Right ventricle myocardium superior (tissue), 1 donor: ENCODE measurements at regions not wholly inside any gene's neighbourhood (a gene's known extent, or its start where the extent isn't known, plus 50 kb on each side); places are given as distances from the start of the nearest gene placed in this dataset.

Source experiments
- ATAC-seq: fragments of 200-7000 bp; cut with Tn5 transposase; one replicate; pipeline ENCODE4 v1.9.1; 2020; ENCODE audit warnings: mild to moderate bottlenecking; ENCODE audit not compliant: poor library complexity
- DNase-seq: peaks from one replicate; pipeline ENCODE4 v3.0.0-alpha.2; 2020
- intact Hi-C: fragments of 100-400 bp; cut with DNase I; formaldehyde crosslinking; loops from one replicate; pipeline ENCODE4 v1.11.2; 2022
- donor health status: DM: no; HTN: yes; CAD: no; lungs with severe emphysema.

DNA sequence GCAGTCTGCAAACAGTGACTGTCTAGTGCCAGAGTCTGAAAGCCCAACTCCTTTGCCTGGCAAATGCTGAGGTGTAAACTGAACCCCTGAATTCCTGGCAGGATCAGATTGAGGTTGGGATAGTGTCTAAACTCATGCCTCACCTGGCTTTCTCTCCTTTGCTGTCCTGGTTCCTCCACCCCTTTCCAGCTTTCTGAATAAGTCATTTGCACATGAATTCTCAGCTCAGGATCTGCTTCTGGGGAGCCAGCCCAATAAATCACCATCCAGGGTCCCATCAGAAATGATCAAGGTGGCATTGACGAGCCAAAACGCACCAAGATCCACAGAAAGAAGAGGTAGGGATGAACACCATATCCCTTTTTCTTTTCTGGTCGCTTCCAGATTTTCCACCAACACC is 301.6 kb downstream of the LRFN2 start:
- DNase-seq (no peak), ATAC-seq (no peak)
- intact Hi-C loops: no loop called here

DNA sequence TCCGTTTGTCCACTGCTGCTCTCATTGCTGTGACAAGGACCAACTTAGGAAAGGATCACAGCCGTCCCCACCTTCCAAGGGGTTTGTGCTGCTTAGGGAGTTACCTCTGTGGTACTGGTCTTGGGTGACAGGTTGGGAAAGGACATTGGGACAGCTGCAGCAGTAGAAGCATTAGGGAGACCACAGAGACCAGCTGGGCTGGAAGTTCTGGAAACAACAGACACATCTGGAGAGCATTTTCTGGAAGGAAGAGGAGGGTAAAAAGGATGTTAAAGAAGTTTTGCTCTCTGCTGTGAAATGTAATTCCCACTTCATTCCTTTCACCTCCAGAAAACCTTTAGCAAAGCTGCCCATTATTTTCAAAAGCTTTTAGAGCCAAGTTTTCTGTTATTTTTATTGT is 304.2 kb downstream of the LRFN2 start:
- DNase-seq: no peak
- no peak for ATAC-seq
- intact Hi-C loops: no loop called here

DNA sequence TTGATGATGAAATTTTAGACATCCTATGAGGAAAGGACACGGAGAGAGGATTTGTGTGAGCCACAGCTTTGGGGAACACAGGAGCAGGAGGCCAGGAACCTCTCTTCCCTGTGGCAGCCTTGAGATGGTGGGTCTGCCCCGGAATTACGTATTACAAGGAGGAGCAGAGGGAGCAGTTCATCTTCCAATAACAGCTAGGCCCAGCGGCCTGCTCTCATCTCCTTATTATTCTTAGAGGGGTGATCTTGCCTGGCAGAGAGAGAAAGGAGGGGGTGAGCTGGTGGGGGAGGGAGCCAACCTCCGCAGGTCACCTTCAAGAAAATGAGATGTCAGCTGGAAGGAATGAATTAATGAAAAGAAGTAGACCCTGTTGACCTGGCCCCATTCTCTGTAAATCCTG is 305.8 kb downstream of the LRFN2 start:
- ATAC-seq (no peak), DNase-seq (no peak)
- intact Hi-C loops: no loop called here

DNA sequence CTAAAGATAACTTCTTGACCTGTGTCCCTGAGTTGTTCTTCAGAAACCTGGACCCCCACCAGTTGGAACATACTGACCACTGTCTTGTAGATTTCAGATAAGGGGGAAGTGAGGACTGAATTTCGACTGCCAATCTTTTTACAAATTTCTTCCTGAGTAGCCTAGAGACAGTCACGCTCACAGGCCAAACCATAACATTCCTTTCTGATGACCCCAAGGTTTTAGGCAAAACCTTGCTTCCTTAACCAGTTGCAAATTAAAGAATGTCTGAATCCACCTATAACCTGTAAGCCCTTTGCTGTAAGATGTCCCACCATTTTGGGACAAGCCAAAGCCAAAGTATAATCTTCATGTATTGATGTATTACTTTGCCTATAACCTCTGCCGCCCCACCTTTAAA is 306.9 kb downstream of the LRFN2 start:
- no peak for DNase-seq

DNA sequence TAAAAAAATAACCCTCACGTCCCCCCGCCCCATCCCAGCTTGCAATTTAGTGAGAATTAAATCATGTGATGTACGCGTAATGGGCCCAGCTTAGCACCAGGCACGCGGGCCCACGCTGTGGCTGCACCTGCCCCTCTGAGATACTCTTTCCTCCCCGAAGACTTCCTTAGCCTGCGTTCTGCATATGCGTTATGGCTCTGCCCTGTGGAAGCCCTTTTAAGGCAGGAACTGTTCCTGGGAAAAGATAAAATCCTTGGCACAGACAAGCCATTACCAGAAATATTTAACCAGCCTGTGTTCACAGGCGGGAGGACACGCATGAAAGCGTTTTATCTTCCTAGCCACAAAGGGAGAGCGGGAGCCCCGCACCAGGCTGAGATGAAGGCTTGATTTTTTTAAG is 311.0 kb downstream of the LRFN2 start:
- ATAC-seq (no peak), DNase-seq (no peak)
- intact Hi-C loops: no loop called here

More for the DNA sequence above, 306.9 kb downstream of the LRFN2 start:
- intact Hi-C loops: no loop called here
- ATAC-seq: no peak

DNA sequence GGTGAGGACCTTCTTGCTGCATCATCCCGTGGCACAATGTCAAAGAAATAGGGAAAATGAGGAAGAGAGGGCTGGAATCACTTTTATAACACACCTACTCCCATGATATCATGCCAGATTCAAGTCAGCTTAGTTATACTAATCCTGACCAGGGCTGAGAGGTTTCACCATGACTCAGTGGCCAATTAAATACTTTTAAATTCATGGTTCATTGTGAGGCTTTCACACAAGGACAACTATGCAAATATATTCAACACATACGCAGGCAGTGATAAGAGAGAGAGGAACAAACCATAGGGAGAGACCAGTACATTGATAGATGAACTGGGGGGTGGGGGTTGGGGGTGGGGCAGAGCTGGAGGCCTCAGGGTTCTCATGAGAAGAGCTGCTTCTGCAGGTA is 313.1 kb downstream of the LRFN2 start:
- ATAC-seq: no peak
- intact Hi-C loops: no loop called here

DNA sequence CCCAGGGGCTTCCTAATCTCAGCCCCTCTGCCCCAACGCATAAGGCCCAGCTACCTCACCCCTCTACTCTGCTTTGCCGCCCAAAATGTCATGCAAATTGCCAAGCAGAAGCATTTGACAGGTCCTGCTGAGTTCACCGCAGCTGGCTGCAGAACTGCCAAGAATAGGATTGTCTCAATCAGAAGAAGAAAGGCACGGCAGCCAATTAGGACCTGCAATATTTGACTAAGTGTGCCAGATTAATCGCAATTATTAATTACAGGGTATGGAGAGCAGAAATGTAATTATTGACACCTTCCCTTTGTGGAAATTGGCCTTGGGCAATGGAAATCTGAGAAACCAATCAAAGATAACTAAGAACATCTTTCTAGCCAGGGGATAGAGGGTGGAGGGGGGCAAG is 318.6 kb downstream of the LRFN2 start:
- DNase-seq: no peak

More for the DNA sequence above, 313.1 kb downstream of the LRFN2 start:
- DNase-seq: no peak

DNA sequence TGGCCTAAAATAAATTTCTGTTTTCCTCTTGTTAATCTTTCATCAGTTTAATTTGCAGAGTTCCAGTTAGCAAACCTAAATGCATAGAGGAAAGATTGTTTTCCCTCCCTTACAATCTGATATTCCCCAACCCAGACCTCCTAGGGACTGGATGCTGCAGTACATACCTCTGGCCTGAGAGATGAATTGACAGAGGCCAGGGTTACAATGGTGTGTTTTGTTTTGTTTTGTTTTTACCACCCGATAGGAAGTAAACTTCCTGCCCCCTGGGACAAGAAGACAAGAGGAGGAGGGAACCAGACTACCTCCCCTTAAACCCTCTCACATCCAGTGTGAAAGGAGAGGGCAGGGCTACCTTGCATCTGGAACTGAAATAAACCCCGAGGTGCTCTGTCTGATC is 319.0 kb downstream of the LRFN2 start:
- intact Hi-C loops: no loop called here
- no peak for ATAC-seq
- DNase-seq: no peak

More for the DNA sequence above, 318.6 kb downstream of the LRFN2 start:
- intact Hi-C loops: no loop called here
- no peak for ATAC-seq

DNA sequence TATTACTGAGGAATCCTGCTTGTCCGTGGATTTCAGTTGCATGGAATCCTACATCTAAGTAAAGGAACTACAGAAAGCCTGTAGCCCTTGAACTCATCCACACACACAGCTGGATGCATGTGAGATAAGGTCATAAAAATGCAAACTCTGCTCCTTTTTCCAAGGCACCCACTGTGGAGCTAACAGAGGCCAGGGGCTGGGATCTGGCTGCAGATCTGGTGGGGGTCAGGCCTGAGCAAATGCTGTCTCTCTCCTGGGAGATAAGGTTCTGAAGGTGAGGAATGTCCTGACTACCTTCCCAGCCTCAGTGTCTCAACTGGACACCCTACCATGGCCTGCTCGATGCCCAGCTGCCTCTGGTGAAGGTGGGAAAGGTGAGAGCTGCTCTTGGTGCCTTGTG is 321.5 kb downstream of the LRFN2 start:
- ATAC-seq: no peak
- intact Hi-C loops: no loop called here
- DNase-seq: no peak

DNA sequence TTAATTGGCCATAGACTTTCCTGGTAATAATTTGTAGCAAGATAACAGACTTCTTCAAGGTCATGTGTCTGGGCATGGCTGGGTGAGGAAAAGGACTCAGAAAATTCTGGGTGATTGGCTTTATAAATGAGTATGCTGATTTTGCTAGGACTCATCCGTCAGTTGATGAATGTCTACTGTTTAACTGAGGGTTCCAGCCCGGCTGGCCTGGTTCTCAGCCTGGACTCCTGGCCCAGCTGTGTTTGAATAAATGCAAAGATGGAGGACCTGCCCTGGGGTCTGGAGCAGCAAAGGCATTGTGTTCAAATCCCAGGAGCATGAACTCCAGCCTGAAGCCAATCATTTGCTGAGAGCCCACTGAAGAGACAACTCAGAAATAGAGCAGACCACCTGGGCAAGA is 323.2 kb downstream of the LRFN2 start:
- DNase-seq: no peak
- intact Hi-C loops: no loop called here
- ATAC-seq: no peak

DNA sequence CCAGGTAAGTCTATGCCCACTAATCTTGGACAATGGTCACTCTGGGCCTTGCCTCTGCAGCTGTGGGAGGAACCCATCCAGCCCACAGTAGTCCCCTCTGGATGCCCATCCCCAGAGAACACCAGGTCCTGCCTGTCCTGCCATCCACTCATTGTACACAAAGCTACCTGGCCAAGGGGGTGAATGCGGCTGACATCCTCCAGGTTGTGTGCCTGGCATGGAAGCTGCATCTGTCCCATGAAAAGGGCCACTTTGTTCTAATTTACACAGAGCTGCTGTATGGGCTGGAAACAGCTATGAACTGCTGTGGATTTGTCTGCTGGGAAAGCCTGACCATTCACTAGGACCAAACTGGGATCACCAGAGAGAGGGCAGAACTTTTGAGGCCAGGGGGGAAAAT is 324.8 kb downstream of the LRFN2 start:
- intact Hi-C loops: no loop called here
- no peak for ATAC-seq
- no peak for DNase-seq

DNA sequence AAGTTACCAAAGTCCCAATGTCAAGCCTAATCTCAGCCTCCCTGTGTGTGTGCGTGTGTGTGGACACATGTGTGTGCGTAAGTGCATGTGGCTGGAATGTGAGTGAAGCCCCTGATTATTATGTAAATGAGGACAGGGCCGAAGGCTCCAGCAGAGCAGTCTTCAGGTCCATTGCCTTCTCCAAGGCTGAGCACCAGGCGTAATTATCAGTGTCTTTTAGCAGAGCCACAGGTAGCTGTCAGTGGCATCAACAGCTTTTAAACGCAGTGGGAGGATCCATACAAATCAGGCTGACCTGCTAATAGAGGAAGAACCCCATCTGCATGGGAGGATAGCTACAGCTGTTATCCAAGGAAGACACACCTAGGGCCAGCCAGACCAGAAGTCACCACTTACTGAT is 324.3 kb upstream of the MOCS1 start:
- no peak for DNase-seq
- ATAC-seq: no peak
- intact Hi-C loops: no loop called here

DNA sequence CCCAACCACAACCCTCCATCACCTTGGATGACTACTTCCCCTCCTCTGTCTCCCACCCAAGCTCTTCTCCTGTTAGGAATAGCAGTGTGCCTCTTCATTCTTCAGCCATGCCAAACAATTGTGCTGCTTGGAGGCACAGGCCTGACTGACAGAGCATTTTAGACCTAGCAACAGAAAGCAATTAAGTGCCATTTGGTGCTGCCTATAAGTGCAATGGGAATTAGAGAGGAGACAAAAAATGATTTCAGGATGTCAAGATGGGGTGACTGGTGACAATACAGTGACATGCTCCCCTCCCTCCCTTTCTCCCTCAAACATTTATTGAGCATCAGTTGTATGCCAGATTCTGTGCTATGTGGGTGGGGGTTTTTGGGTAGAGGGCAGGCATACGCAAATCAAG is 322.6 kb upstream of the MOCS1 start:
- intact Hi-C loops: no loop called here
- ATAC-seq (no peak), DNase-seq (no peak)

DNA sequence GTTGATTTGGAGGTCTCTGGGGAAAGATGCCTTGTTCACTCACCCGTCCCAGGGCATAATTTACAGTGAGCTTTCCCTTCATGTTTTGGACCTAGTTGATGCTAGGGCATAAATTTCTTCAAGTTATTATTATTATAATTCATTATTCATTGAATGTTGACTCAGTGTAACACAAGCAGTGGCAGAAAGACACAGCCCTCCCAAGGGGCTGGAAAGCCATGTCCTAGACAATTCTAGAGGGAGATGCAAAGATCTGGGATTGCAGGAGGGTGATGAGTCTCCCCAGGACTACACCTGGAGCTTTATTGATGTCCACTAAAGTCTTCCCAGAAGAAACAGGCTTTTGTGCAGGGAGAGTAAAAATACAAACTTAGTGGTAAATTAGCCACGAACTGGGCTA is 322.0 kb upstream of the MOCS1 start:
- ATAC-seq: no peak

DNA sequence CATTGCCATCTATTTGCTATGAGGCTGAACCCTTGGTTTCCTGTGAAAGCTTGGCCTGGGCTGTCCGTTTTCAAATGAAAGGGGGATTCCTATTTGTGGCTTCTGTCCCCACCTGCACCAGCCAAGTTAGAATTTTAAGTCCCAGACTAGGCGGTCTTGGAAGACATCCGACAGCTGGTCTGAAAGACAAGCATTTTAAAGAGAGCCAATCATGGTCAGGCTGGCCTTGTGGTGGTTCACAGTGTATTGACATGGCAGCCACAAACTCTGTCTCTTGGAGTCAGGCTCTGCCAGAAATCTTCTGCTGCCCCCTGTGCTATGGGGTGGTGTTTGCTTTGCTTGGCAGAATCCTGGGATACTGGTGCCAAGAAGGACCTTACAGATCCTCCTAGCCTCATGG is 319.2 kb upstream of the MOCS1 start:
- no peak for ATAC-seq
- no peak for DNase-seq
- intact Hi-C loops: no loop called here

More for the DNA sequence above, 322.0 kb upstream of the MOCS1 start:
- intact Hi-C loops: no loop called here
- no peak for DNase-seq

DNA sequence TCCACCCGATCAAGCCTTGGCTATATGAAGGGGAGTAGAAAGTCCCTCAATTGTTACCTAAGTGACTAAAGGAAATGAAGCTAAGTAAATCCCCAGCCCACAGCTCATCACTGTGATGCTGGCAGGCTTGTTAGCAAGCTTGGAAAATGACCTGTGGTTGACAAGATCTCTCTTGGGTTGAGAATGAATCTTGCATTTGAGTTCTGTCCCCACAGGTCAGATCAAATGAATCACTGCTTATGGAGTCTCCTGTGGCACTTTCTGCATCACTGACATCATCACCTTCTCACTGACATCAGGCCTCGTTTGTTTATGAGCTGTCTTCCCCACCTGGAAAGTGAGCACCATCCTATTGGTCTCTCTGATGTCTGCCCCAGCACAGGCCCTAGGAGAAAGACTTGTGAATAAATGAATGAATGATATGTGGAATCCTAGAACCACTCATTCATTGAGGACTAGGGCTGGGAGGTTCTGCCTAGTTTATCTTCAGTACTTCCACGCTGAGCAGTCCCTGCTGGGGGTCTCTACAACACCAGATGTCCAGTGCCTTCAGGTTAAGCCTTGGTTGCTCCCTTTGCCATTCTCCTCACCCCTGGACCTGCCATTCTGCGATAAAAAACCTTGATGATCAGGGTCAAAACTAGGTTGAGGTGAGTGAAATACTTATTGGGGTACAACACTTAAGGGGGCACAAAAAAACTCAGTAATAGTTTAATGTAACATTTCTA is 318.4 kb upstream of the MOCS1 start:
- no peak for DNase-seq
- intact Hi-C loops: no loop called here
- no peak for ATAC-seq

DNA sequence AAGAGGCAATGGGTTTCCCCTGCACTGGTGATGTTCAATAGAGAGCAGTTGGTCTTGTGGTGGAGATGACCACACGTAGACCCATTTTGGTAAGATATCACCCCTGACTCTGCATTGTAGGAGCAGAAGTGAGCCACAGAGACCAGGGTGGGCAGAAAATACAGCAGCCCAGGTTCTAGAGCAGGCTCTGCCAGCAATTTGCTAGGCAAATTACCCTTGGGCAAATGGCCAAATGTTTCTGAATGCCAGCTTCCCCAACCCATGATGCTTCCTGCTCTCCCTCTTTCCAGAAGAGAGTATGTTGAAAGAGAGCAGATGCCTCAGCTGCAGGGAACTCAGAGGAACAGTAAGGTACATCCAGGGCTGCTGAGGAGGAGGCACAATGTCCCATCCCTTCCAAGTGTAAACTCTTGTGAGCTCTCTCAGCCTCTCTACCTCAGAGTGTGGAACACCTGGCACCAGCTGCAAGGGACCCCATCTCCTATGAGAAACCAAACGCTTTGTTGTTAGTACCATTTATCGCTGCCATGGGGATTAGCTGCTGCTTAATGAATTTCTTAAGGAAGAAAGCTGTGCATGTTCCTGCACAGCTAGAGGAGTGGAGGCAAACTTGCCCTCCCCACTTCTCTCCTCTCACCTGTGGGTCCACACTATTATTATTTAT is 317.5 kb upstream of the MOCS1 start:
- intact Hi-C loops: no loop called here
- ATAC-seq (no peak), DNase-seq (no peak)

DNA sequence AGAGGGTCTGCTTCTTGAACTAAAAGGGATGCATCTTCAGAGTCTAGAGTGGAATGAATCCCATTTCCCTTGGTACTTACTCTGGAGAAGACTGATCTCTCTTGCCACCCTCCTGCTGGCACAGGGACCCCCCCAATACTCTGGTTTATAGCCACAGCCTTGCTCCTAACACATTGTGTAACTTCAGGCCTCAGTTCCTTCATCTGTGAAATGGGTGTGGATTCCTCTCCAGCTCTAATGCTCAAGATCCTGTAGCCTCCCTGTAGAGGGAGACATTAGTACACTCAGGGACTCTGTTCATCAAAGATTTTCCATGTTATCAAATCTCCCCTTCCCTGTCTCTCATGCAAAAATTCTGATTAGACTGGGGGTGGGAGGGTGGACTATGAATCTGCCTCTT is 315.7 kb upstream of the MOCS1 start:
- intact Hi-C loops: no loop called here
- no peak for DNase-seq
- no peak for ATAC-seq

DNA sequence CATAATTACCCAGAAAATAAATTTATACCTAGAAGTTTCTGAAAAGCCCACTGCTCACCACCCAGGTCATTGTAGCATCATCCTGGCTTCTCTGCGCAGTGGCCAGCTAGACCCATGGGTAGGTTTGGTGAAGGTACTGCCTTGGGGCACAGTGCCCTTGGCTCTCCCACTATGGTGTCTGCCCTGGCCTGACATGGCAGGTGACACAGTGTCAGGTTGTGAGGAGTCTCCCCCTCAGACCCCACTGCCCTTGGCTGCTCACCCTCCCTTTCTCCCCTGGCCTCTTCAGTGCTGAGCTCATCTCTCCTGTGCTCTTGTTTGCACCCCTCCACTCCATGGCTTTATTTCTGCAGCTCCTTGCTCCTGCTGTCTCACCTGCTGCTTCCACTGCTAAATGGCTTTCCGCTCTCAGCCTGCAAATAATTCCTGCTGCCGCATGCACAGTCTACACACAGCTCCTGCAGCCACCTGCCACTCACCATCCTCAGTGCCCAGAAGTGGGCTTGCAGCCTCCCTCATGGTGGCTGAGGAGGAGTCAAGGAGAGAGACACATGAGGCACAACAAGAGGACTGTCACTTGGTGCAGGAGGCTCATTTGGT is 313.4 kb upstream of the MOCS1 start:
- DNase-seq: no peak
- intact Hi-C loops: no loop called here
- no peak for ATAC-seq

DNA sequence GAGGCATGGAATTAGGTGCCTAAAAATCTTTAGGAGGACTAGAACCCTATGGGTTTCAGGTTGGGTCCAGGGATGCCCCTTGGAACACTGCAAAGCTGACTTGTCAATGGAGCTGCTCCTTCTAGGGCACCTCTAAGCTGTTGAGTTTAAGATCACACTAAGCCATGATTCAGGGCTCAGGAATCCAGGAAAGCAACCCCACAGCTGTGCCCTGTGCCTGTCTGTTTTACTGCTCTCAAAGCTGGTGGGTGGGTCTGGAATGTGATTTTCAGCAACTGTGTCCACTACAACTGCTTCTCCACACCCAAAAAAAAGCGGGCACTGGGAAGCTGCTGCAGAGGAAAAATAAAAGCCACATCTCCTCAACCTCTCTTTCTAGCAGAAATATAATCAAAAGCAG is 310.4 kb upstream of the MOCS1 start:
- DNase-seq: no peak
- intact Hi-C loops: no loop called here
- no peak for ATAC-seq
